ENCODE measurements at regions not wholly inside any gene's neighbourhood (a gene's known extent, or its start where the extent isn't known, plus 50 kb on each side); places are given as distances from the start of the nearest gene placed in this dataset.

DNA sequence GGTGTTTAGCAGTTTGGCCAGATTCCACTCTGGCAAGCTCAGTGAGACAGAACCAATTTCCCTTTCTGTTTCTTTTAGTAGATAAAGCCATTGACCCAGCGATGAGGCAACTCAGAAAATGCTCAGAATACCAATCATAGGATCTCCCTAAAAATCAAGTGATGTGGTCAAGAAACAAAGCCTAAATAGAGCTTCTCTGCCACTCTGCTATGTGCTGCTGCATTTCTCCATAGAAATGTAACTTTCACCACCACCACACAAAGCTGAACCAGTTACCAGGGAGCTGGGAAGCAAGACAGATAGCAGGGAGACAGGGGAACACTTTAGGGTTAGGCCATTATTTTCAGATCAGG, 109.8 kb downstream of the RPL22L1 start:
- Mint-ChIP-seq H3K4me3 (no peak overlapping the region), H3K9me3 (ENCODE audit: insufficient read depth) (no peaks in the 10 kb centered on the region), H3K4me1 (no peaks in the 10 kb centered on the region), H3K27ac (no peak overlapping the region), H3K27me3 (peaks cover 7% of the 10 kb centered on the region)
- no peaks in the 10 kb centered on the region for H3K9me3 ChIP-seq (ENCODE audit: control extremely low read depth in 1 of 3, control insufficient read depth in 2 of 3, insufficient read depth in 1 of 3, low read length in 2 of 3)
- intact Hi-C loops (cut with micrococcal nuclease) = no loop called here
- no peaks in the 10 kb centered on the region for H3K27me3 ChIP-seq (replicated peaks in 1 of 4; ENCODE audit: control extremely low read depth in 1 of 4, control insufficient read depth in 3 of 4, insufficient read depth in 4 of 4, low read length in 3 of 4)
- no peak overlapping the region for H3K4me3 ChIP-seq (ENCODE audit: control extremely low read depth in 1 of 5, extremely low read depth in 1 of 5, insufficient read depth in 1 of 5, low read depth in 2 of 5, low read length in 4 of 5)
- no peak for TF ChIP-seq EZH2 (IDR thresholded peaks at IDR 0.05; ENCODE audit: borderline replicate concordance, insufficient read depth, low read depth, low read length, poor library complexity, severe bottlenecking)
- TF ChIP-seq, protein P1, sequence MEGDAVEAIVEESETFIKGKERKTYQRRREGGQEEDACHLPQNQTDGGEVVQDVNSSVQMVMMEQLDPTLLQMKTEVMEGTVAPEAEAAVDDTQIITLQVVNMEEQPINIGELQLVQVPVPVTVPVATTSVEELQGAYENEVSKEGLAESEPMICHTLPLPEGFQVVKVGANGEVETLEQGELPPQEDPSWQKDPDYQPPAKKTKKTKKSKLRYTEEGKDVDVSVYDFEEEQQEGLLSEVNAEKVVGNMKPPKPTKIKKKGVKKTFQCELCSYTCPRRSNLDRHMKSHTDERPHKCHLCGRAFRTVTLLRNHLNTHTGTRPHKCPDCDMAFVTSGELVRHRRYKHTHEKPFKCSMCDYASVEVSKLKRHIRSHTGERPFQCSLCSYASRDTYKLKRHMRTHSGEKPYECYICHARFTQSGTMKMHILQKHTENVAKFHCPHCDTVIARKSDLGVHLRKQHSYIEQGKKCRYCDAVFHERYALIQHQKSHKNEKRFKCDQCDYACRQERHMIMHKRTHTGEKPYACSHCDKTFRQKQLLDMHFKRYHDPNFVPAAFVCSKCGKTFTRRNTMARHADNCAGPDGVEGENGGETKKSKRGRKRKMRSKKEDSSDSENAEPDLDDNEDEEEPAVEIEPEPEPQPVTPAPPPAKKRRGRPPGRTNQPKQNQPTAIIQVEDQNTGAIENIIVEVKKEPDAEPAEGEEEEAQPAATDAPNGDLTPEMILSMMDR (IDR thresholded peaks at IDR 0.05) = no peak
- no peak overlapping the region for H3K27ac ChIP-seq (ENCODE audit: low read length in 2 of 2)
- no peak for DNase-seq
- ATAC-seq (ENCODE audit: low read depth) = no peak
- ChIA-PET CTCF (no interaction called here), POLR2A (no interaction called here)
- H2AFZ ChIP-seq (ENCODE audit: insufficient read depth, low read depth, low read length, poor library complexity, severe bottlenecking) = no peak overlapping the region
- H3K36me3 ChIP-seq (replicated peaks in 1 of 2; ENCODE audit: control extremely low read depth in 1 of 2, control insufficient read depth in 1 of 2, extremely low read depth in 1 of 2, insufficient read depth in 2 of 2, low read length in 1 of 2) = no peaks in the 10 kb centered on the region
- H3K4me1 ChIP-seq (ENCODE audit: control insufficient read depth in 2 of 2, insufficient read depth in 2 of 2, low read length in 2 of 2) = no peaks in the 10 kb centered on the region
- H3K9ac ChIP-seq (ENCODE audit: low read length) = no peak overlapping the region
- H4K20me1 ChIP-seq (ENCODE audit: control insufficient read depth, insufficient read depth, low read length, poor library complexity, severe bottlenecking) = no peaks in the 10 kb centered on the region
- H3K4me2 ChIP-seq (replicated peaks; ENCODE audit: low read depth, low read length, poor library complexity, severe bottlenecking) = no peak overlapping the region
- H3K79me2 ChIP-seq (ENCODE audit: control insufficient read depth, insufficient read depth, low read length) = no peaks in the 10 kb centered on the region
- WGBS (ENCODE audit: insufficient coverage) = 100% methylated on average over 1 of the region's 1 CpG

DNA sequence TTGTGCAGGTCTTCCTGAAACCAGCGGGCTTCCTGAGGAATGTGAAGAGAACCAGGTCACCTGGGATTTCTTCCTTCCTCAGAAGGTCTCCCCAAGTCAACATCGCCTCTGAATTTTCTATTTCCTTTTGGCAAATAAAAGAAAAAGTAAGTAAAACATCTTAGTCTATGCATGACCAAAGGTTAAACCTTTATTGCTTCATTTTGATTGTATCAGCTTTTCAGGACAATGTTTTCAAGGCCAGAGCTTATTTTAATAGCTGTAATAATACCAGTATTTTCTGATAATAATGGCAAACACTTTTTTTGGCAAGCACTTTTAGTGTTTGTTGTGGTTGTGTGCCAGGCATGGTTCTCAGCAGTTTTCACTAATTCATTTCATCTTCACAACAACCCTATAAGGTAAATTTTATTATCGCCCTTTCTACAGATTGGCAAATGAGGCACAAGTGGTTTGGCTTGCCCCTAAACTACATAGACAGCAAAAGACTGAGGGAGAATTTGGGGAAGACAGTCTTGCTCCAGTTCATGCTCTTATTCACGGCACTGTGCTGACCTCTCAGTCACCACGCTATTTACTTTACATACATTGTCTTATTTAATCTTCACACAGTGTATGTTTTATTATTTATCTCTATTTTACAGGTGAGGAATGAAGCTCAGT, 110.4 kb downstream of the RPL22L1 start:
- Mint-ChIP-seq H3K27me3 (peaks cover 4% of the 10 kb centered on the region), H3K27ac (no peak overlapping the region), H3K4me3 (no peak overlapping the region), H3K9me3 (ENCODE audit: insufficient read depth) (no peaks in the 10 kb centered on the region), H3K4me1 (no peaks in the 10 kb centered on the region)
- Histone ChIP-seq H3K9ac (ENCODE audit: low read length) (no peak overlapping the region), H3K4me3 (ENCODE audit: control extremely low read depth in 1 of 5, extremely low read depth in 1 of 5, insufficient read depth in 1 of 5, low read depth in 2 of 5, low read length in 4 of 5) (no peak overlapping the region), H4K20me1 (ENCODE audit: control insufficient read depth, insufficient read depth, low read length, poor library complexity, severe bottlenecking) (no peaks in the 10 kb centered on the region), H3K9me3 (ENCODE audit: control extremely low read depth in 1 of 3, control insufficient read depth in 2 of 3, insufficient read depth in 1 of 3, low read length in 2 of 3) (no peaks in the 10 kb centered on the region), H2AFZ (ENCODE audit: insufficient read depth, low read depth, low read length, poor library complexity, severe bottlenecking) (no peak overlapping the region), H3K27ac (ENCODE audit: low read length in 2 of 2) (no peak overlapping the region), H3K27me3 (replicated peaks in 1 of 4; ENCODE audit: control extremely low read depth in 1 of 4, control insufficient read depth in 3 of 4, insufficient read depth in 4 of 4, low read length in 3 of 4) (no peaks in the 10 kb centered on the region), H3K79me2 (ENCODE audit: control insufficient read depth, insufficient read depth, low read length) (no peaks in the 10 kb centered on the region), H3K36me3 (replicated peaks in 1 of 2; ENCODE audit: control extremely low read depth in 1 of 2, control insufficient read depth in 1 of 2, extremely low read depth in 1 of 2, insufficient read depth in 2 of 2, low read length in 1 of 2) (no peaks in the 10 kb centered on the region), H3K4me2 (replicated peaks; ENCODE audit: low read depth, low read length, poor library complexity, severe bottlenecking) (no peak overlapping the region), H3K4me1 (ENCODE audit: control insufficient read depth in 2 of 2, insufficient read depth in 2 of 2, low read length in 2 of 2) (no peaks in the 10 kb centered on the region)
- ChIA-PET CTCF (no interaction called here), POLR2A (no interaction called here)
- DNase-seq = no peak
- TF ChIP-seq EZH2 (IDR thresholded peaks at IDR 0.05; ENCODE audit: borderline replicate concordance, insufficient read depth, low read depth, low read length, poor library complexity, severe bottlenecking) = no peak
- TF ChIP-seq, protein P1 (IDR thresholded peaks at IDR 0.05) = no peak
- ATAC-seq (ENCODE audit: low read depth) = no peak
- no CpG with 5 or more reads among the region's 5 CpGs for WGBS (ENCODE audit: insufficient coverage)
- intact Hi-C loops (cut with micrococcal nuclease) = no loop called here
